ENCODE measurements at regions not wholly inside any gene's neighbourhood (a gene's known extent, or its start where the extent isn't known, plus 50 kb on each side); places are given as distances from the start of the nearest gene placed in this dataset.

- Histone ChIP-seq H3K9me3 (ENCODE audit: insufficient read depth, low read length) (no peaks in the 10 kb centered on the region), H3K4me1 (ENCODE audit: insufficient read depth, insufficient read length) (no peaks in the 10 kb centered on the region), H3K9ac (ENCODE audit: insufficient read length, low read depth) (no peak overlapping the region), H3K27me3 (ENCODE audit: insufficient read depth, insufficient read length) (no peaks in the 10 kb centered on the region), H3K36me3 (ENCODE audit: insufficient read depth, insufficient read length, low read length) (no peaks in the 10 kb centered on the region), H3K4me3 (ENCODE audit: insufficient read length, low read depth) (no peak overlapping the region)
- no peak for DNase-seq (ENCODE audit: low read depth, low spot score)
- TF ChIP-seq SUZ12 (IDR thresholded peaks at IDR 0.05; ENCODE audit: extremely low read depth, insufficient read depth, insufficient read length): no peak
- no peak for TF ChIP-seq ZNF274 (IDR thresholded peaks at IDR 0.05; ENCODE audit: low read depth, low read length)
- no peak for TF ChIP-seq YY1 (IDR thresholded peaks at IDR 0.05; ENCODE audit: insufficient read depth, insufficient read length)
Observed at GRCh38 chr13:71251292-71251951, 615.6 kb downstream of the DACH1 start.

DNA sequence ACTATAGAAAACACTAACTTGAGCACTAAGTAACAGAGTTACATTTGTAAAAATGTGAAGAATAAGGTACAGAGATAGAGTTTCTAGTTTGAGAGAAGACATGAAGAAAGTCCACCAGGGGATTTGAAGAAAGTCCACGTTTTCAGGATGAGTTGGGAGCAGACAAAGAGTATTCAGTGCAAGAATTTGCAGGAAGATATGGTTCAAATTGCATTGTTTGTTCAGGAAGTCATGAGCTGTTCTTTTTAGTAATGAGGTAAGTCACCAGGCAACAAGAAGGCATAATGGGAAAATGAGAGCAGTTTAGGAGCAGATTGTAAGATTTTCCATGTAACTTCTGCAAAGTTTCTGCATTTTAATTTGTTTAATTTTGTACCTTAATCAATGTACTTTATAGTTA, 618.0 kb downstream of the DACH1 start:
- no peak for TF ChIP-seq YY1 (IDR thresholded peaks at IDR 0.05; ENCODE audit: insufficient read depth, insufficient read length)
- Histone ChIP-seq H3K9me3 (ENCODE audit: insufficient read depth, low read length) (no peaks in the 10 kb centered on the region), H3K4me3 (ENCODE audit: insufficient read length, low read depth) (no peak overlapping the region), H3K36me3 (ENCODE audit: insufficient read depth, insufficient read length, low read length) (no peaks in the 10 kb centered on the region), H3K4me1 (ENCODE audit: insufficient read depth, insufficient read length) (no peaks in the 10 kb centered on the region), H3K9ac (ENCODE audit: insufficient read length, low read depth) (no peak overlapping the region), H3K27me3 (ENCODE audit: insufficient read depth, insufficient read length) (no peaks in the 10 kb centered on the region)
- DNase-seq (ENCODE audit: low read depth, low spot score): no peak

DNA sequence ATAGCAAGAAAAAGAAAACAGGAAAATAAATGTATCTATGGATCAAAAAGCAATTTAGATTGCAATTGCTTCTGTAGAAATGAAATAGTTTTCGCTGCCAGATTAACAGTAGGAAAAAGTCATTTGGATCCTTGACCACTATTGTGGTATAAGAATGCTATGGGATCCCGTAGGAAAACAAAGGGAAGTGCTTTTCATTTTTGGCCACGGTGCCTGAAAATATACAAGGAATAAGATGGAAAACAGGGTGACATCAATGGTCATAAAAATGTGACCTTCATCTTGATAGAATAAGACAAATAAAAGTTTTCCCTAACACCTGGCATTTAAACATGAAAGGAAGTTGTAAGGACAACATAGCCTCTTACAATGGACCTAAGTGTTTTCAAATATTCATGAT, 622.8 kb downstream of the DACH1 start:
- TF ChIP-seq ZNF274 (IDR thresholded peaks at IDR 0.05; ENCODE audit: low read depth, low read length): no peak
- no peak for TF ChIP-seq SUZ12 (IDR thresholded peaks at IDR 0.05; ENCODE audit: extremely low read depth, insufficient read depth, insufficient read length)
- TF ChIP-seq YY1 (IDR thresholded peaks at IDR 0.05; ENCODE audit: insufficient read depth, insufficient read length): no peak
- no peak for DNase-seq (ENCODE audit: low read depth, low spot score)
- no peaks in the 10 kb centered on the region for H3K36me3 ChIP-seq (ENCODE audit: insufficient read depth, insufficient read length, low read length)
- no peaks in the 10 kb centered on the region for H3K4me1 ChIP-seq (ENCODE audit: insufficient read depth, insufficient read length)
- no peaks in the 10 kb centered on the region for H3K9me3 ChIP-seq (ENCODE audit: insufficient read depth, low read length)
- no peak overlapping the region for H3K4me3 ChIP-seq (ENCODE audit: insufficient read length, low read depth)
- no peak overlapping the region for H3K9ac ChIP-seq (ENCODE audit: insufficient read length, low read depth)
- no peaks in the 10 kb centered on the region for H3K27me3 ChIP-seq (ENCODE audit: insufficient read depth, insufficient read length)

DNA sequence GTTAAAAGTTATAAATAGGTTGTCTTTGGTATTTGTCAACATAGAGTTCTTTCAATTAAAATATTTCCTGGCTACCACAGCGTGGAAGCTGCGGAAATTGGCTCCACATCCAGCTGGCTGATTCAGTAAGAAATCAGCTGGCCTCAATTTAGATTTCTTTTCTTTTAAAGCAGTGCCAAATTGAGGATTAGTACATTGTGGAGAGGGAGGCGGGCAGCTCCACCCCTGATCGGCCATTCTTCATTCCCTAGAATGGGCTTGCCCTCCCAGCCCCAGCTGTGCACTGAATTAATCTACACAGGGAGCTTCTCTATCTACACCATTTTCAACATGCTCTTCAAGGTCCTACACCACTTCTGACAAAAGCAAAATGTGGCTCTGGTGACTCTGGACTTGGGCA, 624.8 kb downstream of the DACH1 start:
- Histone ChIP-seq H3K4me1 (ENCODE audit: insufficient read depth, insufficient read length) (no peaks in the 10 kb centered on the region), H3K36me3 (ENCODE audit: insufficient read depth, insufficient read length, low read length) (no peaks in the 10 kb centered on the region), H3K27me3 (ENCODE audit: insufficient read depth, insufficient read length) (no peaks in the 10 kb centered on the region), H3K9me3 (ENCODE audit: insufficient read depth, low read length) (no peaks in the 10 kb centered on the region), H3K4me3 (ENCODE audit: insufficient read length, low read depth) (no peak overlapping the region), H3K9ac (ENCODE audit: insufficient read length, low read depth) (no peak overlapping the region)
- TF ChIP-seq YY1 (IDR thresholded peaks at IDR 0.05; ENCODE audit: insufficient read depth, insufficient read length): no peak
- DNase-seq (ENCODE audit: low read depth, low spot score): no peak

GRCh38 chr13:71240911-71241310, 626.1 kb downstream of the DACH1 start:
- no peaks in the 10 kb centered on the region for H3K36me3 ChIP-seq (ENCODE audit: insufficient read depth, insufficient read length, low read length)
- no peaks in the 10 kb centered on the region for H3K9me3 ChIP-seq (ENCODE audit: insufficient read depth, low read length)
- H3K27me3 ChIP-seq (ENCODE audit: insufficient read depth, insufficient read length): no peaks in the 10 kb centered on the region
- no peak for DNase-seq (ENCODE audit: low read depth, low spot score)
- no peak overlapping the region for H3K4me3 ChIP-seq (ENCODE audit: insufficient read length, low read depth)
- no peaks in the 10 kb centered on the region for H3K4me1 ChIP-seq (ENCODE audit: insufficient read depth, insufficient read length)
- no peak for TF ChIP-seq YY1 (IDR thresholded peaks at IDR 0.05; ENCODE audit: insufficient read depth, insufficient read length)
- TF ChIP-seq ZNF274 (IDR thresholded peaks at IDR 0.05; ENCODE audit: low read depth, low read length): no peak
- no peak for TF ChIP-seq SUZ12 (IDR thresholded peaks at IDR 0.05; ENCODE audit: extremely low read depth, insufficient read depth, insufficient read length)
- no peak overlapping the region for H3K9ac ChIP-seq (ENCODE audit: insufficient read length, low read depth)

DNA sequence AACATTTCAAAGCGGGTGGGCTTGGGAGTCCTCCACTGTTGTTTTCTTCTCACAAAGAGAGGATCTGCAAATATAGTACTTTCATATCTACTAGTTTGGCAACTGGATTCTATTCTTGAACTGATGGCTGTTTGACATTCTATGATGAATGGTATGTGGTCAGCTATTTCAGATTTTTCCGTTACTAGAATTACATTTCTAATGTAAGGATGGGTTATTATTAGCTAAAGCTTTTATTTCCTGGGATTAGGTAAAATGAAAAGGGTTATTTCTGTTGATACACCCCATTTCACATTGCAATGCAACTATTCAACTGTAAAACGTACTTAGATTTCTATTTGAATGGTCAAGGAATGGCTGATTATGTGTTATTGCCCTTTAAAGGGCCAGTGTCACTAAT, 629.7 kb downstream of the DACH1 start:
- Histone ChIP-seq H3K9me3 (ENCODE audit: insufficient read depth, low read length) (no peaks in the 10 kb centered on the region), H3K27me3 (ENCODE audit: insufficient read depth, insufficient read length) (no peaks in the 10 kb centered on the region), H3K36me3 (ENCODE audit: insufficient read depth, insufficient read length, low read length) (no peaks in the 10 kb centered on the region), H3K9ac (ENCODE audit: insufficient read length, low read depth) (no peak overlapping the region), H3K4me3 (ENCODE audit: insufficient read length, low read depth) (no peak overlapping the region), H3K4me1 (ENCODE audit: insufficient read depth, insufficient read length) (no peaks in the 10 kb centered on the region)
- TF ChIP-seq ZNF274 (IDR thresholded peaks at IDR 0.05; ENCODE audit: low read depth, low read length) (no peak), YY1 (IDR thresholded peaks at IDR 0.05; ENCODE audit: insufficient read depth, insufficient read length) (no peak), SUZ12 (IDR thresholded peaks at IDR 0.05; ENCODE audit: extremely low read depth, insufficient read depth, insufficient read length) (no peak)
- no peak for DNase-seq (ENCODE audit: low read depth, low spot score)

DNA sequence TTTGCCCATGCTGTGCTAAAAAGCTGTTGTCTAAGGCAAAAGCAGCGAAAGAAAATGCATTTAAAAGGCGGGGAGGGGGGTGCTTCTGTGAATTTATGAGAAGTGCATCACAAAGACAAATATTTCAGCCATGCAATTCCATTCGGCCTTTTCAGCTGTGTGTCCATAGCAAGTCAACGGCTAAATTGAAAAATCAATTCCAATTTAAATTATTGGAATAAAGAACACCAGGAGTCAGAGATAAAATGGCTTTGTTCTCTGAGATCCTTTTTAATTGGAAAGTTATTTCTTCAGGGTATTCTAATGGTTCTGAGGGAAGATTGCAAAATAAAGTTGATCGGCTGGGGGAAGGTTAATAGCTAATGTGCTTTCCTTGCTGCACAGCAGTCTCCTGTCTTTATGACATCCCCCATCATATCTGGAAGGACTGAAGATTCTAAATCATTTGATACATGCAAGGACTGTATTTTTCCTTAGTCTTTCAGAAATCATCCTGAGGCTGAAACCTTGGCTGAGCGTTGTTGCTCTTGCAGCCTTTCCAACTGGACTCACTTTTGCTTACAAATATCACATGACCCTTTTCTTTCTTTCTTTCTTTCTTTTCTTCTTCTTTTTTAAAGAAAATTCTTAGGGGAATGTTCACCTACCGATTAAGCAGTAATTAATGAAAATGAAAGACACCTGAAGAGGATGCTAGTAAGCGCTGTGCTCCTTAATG, 647.1 kb downstream of the DACH1 start:
- no peak for TF ChIP-seq SUZ12 (IDR thresholded peaks at IDR 0.05; ENCODE audit: extremely low read depth, insufficient read depth, insufficient read length)
- TF ChIP-seq YY1 (IDR thresholded peaks at IDR 0.05; ENCODE audit: insufficient read depth, insufficient read length): no peak
- TF ChIP-seq ZNF274 (IDR thresholded peaks at IDR 0.05; ENCODE audit: low read depth, low read length): no peak
- Histone ChIP-seq H3K9me3 (ENCODE audit: insufficient read depth, low read length) (no peaks in the 10 kb centered on the region), H3K36me3 (ENCODE audit: insufficient read depth, insufficient read length, low read length) (no peaks in the 10 kb centered on the region), H3K4me3 (ENCODE audit: insufficient read length, low read depth) (no peak overlapping the region), H3K4me1 (ENCODE audit: insufficient read depth, insufficient read length) (no peaks in the 10 kb centered on the region), H3K27me3 (ENCODE audit: insufficient read depth, insufficient read length) (no peaks in the 10 kb centered on the region), H3K9ac (ENCODE audit: insufficient read length, low read depth) (no peak overlapping the region)
- DNase-seq (ENCODE audit: low read depth, low spot score): no peak
